ENCODE measurements at regions not wholly inside any gene's neighbourhood (a gene's known extent, or its start where the extent isn't known, plus 50 kb on each side); places are given as distances from the start of the nearest gene placed in this dataset.
"Not testable (repeated sequence)": the region's sequence is repeated elsewhere in the genome, so short reads cannot be mapped to it uniquely, and the experiment has no call there.

DNA sequence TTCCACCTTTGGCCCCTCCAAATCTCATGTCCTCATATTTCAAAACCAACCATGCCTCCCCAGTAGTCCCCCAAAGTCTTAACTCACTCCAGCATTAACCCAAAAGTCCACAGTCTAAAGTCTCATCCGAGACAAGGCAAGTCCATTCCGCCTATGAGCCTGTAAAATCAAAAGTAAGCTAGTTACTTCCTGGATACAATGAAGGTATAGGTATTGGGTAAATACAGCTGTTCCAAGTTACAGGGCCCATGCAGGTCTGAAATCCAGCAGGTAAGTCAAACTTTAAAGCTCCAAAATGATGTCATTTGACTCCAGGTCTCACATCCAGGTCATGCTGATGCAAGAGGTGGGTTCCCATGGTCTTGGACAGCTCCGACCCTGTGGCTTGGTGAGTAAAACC lies 1640.1 kb upstream of the LRRTM3 start:
- TF ChIP-seq, protein P1, sequence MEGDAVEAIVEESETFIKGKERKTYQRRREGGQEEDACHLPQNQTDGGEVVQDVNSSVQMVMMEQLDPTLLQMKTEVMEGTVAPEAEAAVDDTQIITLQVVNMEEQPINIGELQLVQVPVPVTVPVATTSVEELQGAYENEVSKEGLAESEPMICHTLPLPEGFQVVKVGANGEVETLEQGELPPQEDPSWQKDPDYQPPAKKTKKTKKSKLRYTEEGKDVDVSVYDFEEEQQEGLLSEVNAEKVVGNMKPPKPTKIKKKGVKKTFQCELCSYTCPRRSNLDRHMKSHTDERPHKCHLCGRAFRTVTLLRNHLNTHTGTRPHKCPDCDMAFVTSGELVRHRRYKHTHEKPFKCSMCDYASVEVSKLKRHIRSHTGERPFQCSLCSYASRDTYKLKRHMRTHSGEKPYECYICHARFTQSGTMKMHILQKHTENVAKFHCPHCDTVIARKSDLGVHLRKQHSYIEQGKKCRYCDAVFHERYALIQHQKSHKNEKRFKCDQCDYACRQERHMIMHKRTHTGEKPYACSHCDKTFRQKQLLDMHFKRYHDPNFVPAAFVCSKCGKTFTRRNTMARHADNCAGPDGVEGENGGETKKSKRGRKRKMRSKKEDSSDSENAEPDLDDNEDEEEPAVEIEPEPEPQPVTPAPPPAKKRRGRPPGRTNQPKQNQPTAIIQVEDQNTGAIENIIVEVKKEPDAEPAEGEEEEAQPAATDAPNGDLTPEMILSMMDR (IDR thresholded peaks at IDR 0.05): not testable (repeated sequence)
- TF ChIP-seq POLR2A (IDR thresholded peaks at IDR 0.05): not testable (repeated sequence)
